NCI-H748 treated with DMSO at 0.1 percent for 48 hours (cell line): ENCODE measurements at regions not wholly inside any gene's neighbourhood (a gene's known extent, or its start where the extent isn't known, plus 50 kb on each side); places are given as distances from the start of the nearest gene placed in this dataset.
"Not testable (repeated sequence)": the region's sequence is repeated elsewhere in the genome, so short reads cannot be mapped to it uniquely, and the experiment has no call there.

Experiments used
- DNase-seq: peaks from one replicate; lab custom pipeline; 2025; lab: John Stamatoyannopoulos, UW

DNA sequence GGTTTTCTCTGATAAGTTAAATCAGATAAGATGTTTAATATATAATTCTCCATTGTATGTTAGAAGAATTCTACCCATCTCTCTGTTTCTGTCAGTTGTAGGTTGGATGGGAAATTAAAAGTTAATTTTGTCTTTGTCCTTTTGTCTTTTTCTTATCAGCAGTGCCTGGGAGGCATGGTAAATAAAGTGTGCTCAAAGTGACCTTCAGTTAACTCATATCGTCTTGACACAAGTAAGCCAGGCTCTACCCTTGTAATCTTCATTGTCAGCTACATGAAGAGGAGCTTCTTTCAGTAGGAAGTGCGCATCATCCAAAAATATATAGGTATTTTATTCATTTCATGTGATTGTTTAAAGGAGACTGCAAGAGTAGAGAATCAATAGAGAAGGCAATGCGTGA, 138.9 kb upstream of the NRIP1 start:
- no peak for DNase-seq

- DNase-seq = no peak
These were observed 139.6 kb upstream of the NRIP1 start for GRCh38 chr21:15204140-15204969.

GRCh38 chr21:15204970-15205286, 140.1 kb upstream of the NRIP1 start:
- no peak for DNase-seq

GRCh38 chr21:15206514-15206913, 141.7 kb upstream of the NRIP1 start:
- DNase-seq = no peak

GRCh38 chr21:15207231-15207630, 142.4 kb upstream of the NRIP1 start:
- DNase-seq = no peak

GRCh38 chr21:15207635-15208370, 143.0 kb upstream of the NRIP1 start:
- no peak for DNase-seq

DNA sequence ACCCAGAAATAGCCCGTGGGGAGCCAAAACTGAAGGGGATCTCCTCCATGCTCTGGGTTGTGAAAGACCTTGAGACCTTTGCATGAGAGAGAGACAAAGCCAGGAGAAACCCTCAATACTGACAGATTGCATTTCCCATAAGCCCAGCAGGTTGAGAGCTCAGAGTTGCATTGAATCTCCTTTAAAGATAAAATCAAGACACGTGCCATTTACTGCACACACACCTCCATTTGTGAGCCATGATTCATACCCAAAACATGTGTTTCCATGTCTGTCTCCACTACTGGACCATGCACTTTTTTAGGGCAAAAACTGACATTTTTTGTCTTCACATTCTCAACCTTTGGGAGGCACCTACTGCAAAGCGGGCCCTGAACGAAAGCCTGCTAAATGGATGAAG, 144.0 kb upstream of the NRIP1 start:
- no peak for DNase-seq

DNA sequence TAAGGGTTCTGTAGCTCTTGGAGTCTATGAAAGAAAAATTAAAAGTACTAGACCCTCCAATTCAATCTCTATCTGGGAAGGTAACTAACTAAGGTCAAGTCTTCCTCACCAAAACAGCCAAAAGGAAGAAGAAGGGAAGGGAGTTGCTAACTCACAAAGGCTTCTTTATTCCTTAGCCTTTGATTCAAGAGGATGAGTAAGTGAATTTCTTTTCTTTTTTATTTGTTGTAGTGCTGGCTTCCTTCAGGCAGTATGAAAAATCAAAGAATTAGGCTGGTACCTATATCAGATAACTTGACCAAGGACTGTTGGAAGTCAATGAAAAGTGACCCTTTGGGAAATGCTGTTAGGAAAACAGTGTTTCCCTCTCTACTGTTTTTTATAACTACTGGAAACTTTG, 144.4 kb upstream of the NRIP1 start:
- DNase-seq = no peak

GRCh38 chr21:15210235-15210678, 145.5 kb upstream of the NRIP1 start:
- DNase-seq = no peak

- DNase-seq = no peak
These were observed 146.8 kb upstream of the NRIP1 start for GRCh38 chr21:15211491-15212133.

DNA sequence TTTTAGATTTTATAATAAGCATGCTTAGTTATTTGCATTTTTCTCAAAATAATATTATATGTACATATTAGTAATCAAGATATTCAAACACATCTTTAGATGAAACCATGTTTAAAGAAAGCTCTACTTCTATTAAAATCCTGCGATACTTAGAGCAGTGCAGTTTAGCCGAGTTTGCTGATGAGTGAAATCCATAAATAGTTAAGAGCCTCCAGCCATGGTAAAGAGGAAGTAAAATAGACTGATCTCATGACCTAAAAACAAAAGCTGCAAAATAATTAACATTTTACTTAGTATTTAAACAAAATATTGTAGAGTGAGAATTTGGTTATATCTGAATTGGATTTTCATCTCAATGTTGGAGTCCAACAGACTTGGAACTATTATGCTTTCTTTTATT, 147.4 kb upstream of the NRIP1 start:
- no peak for DNase-seq

DNA sequence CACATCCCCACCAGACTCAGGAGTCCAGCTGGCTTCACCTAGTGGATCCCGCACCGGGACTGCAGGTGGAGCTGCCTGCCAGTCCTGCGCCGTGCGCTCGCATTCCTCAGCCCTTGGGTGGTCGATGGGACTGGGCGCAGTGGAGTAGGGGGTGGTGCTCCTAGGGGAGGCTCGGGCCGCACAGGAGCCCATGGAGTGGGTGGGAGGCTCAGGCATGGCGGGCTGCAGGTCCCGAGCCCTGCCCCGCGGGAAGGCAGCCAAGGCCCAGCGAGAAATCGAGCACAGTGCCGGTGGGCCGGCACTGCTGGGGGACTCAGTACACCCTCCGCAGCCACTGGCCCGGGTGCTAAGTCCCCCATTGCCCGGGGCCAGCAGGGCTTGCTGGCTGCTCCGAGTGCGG, 153.7 kb upstream of the NRIP1 start:
- DNase-seq = not testable (repeated sequence)

- DNase-seq = no peak
These were observed 154.2 kb upstream of the NRIP1 start for GRCh38 chr21:15219039-15219438.

DNA sequence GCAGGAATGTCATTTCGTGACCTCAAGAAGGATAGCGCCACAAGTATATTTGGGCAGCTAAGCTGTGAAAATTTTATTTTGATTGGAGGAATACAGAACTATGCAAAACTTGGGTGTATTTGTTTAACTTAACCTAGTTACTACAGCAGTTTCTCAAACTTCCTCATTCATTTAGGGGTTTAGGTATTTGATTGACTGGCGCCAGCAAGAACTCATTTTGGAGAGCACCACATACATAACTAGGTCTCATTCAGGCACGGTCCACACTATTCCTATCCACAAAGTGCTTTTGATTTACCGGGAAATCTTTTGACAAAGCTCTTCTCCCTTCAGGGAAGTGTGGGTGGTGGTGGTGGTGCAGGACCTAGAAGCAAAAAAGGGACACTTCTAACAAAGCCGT, 155.1 kb upstream of the NRIP1 start:
- DNase-seq = no peak

DNA sequence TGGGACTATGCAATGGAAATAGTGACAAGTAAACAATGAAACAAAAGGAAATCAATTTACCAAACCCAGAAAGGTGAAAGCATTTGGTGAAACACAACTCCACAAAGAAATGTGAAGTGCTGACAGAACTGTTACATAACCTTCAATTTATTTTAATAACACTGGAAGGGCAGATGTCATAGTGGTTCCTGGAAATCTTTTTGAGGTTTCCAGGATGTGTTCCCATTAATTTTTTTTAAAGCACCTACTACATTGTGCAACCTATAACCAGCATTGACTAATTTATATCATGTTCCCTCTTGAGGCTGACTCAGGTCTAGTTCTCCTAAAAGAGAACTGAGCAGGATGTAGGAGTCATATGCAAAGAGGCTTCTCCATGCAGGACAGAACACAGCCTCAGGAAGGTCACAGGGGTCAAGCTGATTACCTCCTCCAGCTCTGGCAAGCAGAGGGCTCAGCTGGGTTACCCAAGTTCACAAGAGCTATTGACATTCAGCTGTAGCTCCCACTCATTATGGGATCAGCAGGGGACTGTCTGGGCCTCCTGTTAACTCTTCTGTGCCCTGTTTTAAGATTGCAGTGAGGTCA, 157.1 kb upstream of the NRIP1 start:
- DNase-seq = no peak

DNA sequence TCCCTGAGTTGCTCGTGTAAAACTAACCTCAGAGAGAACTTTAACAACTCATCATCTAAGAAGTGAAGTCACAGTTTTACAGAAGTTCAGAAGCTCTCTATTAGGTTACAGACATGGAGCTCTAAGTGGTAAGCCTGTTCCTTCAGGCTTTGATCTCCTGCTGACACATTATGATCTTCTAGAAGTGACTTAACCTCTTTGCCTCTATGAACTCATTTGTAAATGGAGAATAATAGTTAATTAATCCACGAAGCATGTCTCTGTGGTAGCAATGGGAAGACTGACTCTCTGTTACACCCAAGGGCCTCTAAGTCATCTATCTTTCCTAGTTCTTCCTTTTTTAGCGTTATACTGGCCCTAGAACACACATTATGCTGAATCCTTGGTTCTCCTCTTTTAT, 157.9 kb upstream of the NRIP1 start:
- DNase-seq = no peak

DNA sequence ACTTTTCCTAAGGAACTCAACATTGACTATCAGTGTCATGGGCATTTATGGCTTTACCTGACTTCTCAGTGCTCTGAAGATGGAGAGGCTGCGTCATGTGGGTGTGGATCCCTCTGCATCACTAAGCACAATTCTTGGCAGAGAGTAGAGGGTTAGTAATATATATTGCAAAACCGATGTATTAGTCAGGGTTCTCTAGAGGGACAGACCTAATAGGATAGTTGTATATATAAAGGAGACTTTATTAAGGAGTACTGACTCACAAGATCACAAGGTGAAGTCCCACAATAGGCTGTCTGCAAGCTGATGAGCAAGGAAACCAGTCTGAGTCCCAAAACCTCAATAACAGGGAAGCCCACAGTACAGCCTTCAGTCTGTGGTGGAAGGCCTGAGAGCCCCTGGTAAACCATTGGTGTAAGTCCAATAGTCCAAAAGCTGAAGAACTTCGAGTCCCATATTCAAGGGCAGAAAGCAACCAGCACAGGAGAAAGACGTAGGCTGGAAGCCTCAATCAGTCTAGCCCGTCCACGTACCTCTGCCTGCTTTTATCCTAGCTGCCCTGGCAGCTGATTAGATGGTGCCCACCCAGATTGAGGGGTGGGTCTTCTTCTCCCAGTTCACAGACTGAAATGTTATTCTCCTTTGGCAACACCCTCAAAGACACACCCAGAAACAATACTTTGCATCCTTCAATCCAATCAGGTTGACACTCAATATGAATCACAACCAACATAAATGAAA, 159.7 kb upstream of the NRIP1 start:
- DNase-seq = no peak

DNA sequence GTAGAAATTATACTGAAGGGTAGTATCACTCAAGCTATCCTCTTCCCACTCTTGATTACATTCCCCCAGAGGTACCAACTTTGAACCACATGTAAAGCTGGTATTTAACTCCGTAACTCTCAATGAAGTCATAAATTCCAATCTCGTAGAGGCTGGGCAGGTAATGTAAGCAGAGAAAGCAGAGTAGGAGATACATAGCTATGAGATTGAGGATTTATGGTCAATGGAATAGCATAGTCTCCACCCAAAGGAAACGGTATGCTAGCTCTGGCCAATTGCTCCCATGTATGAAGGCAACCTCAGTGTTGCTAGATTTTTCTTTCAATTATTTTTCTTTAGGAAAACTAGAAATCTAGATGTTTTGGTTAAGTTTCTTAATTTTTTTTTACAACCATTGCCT, 163.1 kb upstream of the NRIP1 start:
- no peak for DNase-seq

GRCh38 chr21:15229390-15229789, 164.6 kb upstream of the NRIP1 start:
- no peak for DNase-seq

DNA sequence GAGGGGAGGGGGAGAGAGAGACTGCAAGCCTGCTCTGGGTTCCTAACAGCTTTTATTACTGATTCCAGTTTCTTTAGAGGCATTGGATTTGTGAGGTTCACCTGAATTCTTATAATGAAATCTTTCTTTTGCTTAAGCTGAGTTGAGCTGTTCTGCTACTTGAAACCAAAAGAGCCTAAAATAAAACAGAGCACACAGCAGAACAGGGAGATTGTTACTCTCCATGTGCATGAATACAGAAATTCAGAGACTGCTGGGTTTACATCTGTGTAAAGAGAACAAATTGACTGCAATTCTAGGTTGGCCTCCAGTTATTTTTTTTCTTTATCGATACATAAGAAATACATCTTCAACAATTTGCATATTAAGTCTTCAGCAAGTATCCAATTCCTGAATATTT, 168.8 kb upstream of the NRIP1 start:
- no peak for DNase-seq

- no peak for DNase-seq
These were observed 171.3 kb upstream of the NRIP1 start for GRCh38 chr21:15236111-15236510.

DNA sequence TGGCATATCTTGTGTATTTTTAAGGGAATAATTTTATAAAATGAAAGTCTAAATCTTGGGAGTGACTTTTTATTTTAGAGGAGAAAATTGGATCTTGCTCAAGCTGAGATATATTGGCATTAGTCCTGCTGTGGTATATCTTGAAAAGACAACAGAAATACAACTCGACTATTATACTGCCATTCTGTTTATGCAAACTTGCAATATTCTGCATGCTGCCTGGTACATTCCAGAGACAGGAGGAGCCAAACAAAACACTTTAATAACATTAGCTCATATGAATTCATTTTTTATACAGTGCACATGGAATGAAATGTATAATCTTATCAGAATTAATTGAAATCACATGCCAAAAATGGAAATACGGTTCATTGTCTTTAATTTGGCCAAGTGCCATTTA, 176.0 kb upstream of the NRIP1 start:
- DNase-seq = no peak
